ENCODE measurements at regions not wholly inside any gene's neighbourhood (a gene's known extent, or its start where the extent isn't known, plus 50 kb on each side); places are given as distances from the start of the nearest gene placed in this dataset.

DNA sequence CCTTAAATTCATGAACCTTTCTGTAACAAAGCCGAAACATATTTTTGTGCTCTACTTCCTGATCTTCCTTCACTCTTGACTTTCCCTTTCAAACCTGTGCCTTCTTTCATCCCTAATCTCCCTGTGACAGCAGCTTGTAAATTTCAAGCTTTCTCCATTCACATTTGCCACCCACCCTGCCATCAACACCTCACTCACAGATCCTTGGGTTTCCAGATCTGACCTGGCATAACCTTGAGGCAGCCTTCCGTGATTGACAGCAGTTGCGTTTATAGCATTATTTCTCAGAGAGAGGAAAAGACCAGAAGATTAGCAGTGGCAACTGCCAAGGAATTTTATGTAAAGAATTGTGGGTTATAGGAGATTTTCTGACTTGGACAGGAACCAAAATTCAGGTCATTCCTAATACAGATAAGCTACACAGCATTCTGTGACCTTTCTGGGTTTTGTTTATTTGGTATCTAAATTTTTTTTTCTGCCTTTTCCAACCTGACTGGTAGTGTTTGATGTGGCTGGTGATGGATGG, 260.0 kb downstream of the NR2F1-AS1 start:
- DNase-seq: no peak

DNA sequence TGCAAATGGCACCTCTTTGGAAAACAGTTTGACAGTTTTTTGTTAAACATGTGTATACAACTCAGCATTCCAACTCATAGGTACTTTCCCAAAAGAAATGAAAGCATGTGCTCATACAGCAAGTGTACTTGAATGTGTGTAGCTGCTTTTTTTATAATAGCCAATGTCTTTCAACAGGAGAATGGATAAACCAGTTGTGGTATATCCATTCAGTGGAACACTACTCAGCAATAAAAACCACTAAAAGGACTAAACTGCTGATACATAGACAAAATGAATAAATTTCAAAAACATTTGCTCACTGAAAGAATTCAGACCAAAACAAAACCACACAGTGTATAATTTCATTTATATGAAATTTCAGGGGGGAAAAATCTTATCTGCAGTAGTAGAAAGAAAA, 267.3 kb downstream of the NR2F1-AS1 start:
- DNase-seq: no peak

DNA sequence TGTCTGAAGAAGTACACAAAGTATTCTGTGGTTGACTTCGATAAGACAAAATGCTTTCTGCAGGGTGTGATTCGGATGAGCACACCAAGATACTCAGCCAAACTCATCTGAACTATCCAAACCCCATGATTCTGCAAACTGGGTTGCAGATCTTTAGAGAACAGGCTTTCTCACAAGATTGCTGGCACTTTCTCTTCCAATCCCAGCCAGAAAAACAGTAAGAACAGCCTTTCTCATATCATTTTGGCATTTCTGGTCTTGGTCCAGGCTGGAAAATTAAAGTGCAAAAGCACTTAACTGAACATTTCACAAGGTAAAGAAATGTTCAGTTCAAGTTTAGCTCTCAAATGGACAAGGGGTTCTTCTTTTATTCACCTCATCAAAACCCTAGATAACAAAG, 269.1 kb downstream of the NR2F1-AS1 start:
- DNase-seq: no peak

DNA sequence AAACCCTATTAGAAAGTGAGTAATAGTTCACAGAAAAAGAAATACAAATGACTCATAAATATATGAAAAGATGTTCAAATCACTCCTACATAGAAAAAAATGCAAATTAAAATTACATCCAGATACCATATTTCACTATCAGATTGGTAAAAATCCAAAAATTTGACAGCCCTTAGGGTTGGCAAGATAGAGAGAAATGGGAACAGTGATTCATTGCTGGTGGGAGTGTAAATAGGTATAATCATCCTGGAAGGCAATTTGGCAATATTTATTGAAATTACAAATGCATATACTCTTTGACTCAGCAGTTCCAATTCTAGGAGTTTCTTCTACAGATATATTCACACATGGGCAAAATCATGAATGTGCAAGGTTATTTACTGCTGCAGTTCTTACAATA, 273.5 kb downstream of the NR2F1-AS1 start:
- DNase-seq: no peak

DNA sequence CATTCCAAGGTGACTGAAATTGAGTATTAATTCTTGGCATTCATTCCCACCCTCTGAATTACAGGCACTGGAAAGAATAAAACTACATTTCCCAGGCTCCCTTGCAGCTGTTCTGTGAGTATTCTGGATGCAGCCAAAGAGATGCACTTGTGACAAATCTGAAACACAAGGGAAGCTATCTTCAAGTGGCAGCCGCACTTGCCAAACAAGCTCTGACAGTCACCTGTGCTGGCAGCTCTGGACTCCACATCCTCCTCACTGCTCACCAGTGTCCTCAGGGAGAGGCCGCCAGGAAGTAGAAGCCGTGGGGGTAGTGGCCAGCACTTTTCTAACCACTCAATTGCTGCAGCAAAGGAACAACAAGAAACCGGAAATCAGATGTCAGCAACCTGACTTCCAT, 275.0 kb downstream of the NR2F1-AS1 start:
- peak in 1 of 51 donors; percentile 8 for DNase-seq

DNA sequence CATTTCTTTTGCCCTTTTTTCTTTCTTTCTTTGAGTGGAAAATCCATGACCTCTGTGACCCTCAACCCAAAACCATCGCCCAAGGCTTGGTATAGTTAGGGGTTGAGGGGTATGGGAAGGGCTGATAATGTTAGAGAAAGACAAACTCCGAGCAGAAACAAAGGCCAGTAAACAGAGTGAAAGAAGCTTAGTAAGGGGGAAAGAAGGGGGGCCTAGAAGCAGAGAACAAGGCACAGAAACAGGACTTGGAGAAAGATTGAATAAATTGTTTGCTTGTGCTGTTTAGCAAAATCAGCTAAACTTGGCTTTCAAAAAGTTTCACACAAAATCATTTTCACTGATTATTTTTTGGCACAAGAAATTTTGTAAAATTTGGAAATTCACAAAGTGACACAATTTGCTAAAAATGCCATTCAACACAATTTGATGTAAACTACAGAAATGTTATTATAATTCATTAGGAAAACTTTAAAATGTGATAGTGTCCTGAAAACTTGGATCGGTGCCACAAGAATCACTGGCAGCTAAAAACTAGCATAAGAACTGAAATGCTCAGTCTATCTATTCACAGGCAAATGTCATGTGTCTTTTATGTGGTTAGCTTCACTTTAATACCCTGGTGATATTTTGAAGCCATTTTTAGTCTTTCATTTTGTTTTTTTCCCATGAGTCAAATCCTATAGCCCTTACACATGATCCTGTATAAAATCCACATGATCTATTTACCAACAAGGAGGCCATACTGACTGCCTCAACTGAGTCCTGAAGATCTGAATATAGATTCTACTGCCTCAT, 276.4 kb downstream of the NR2F1-AS1 start:
- DNase-seq: peak in 1 of 51 donors; percentile 13

DNA sequence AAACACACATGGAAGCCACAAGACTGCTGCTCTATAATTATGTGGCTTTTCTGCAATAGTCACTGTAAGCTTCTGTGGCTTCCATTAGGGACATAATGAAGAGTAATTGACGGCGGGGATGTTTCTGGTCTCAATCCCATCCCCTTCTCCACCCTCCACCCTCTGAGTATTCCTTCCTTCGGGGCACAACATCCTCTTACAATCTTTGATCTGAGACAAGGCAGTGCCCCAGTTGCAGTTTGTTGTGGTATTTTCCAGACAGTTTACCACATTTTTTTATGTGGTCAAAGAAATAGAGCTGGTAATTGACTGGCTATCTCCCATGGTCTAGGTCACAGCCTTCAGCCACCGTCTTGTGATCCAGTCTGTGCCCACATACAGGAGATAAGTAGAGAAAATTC, 277.7 kb downstream of the NR2F1-AS1 start:
- no peak for DNase-seq

DNA sequence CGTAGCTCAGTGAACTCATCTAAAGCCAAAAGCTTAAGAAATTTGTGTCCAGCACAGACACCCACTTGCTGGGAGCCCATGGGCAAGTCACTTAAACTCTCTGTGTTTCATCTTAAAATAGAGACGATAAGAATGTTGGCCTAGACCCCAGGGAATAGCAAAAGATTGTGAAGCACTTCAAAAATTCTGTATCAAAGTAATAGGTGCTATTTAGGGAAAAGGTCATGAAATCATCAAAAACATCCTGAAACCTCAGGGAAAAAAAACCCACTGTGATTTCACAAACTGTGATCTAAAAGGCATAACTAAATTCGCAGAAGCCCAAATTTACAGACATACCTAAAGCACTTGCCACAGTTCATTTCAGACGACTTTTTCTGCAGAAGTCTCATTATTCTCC, 278.3 kb downstream of the NR2F1-AS1 start:
- DNase-seq: no peak

DNA sequence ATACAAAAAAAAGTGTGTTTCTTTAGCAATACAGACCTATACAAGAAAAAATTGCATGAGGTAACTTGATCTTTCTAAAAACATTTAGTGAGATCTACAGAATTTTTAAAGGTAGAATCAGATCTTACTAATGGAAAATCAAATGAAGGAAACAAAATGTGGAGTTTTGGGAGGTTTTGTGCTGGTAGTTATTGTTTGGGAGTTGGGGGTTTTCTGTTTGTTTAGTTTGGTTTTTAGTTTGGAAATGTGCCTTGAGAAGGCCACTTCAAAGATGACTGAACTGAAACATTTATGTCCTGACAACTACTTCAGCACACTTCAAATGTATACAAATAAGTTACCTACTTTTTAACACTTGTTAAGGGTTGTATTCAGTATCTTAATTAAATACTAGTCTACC, 280.1 kb downstream of the NR2F1-AS1 start:
- no peak for DNase-seq

DNA sequence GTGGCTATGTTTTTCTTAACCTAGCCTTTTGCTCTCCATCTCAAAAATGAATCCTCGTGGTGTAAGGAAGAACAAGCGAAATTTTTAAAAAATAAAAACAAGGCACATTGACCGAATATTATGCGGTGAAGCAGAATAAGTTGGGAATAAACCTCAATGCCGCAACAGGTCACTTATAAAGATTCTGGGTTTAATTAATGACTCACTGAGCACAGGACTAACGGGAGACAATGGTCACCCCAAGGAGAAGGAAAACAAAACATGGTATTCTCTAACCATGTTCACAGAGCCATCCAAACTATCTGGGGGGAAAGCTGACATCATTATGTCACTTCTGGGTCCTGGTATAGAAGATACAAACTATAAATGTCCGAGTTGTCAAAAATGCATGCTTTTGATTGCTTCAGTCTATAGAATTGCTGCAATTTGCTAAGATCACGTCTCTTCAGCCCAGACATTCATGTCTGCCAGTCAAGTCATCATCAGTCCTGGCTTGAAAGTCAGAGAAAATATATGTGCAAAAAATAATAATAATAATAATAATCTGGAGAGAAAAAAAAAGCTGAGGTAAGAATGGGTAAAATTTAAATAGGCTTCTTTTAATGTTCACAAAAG, 280.6 kb downstream of the NR2F1-AS1 start:
- DNase-seq: peak in 1 of 51 donors; percentile 19

DNA sequence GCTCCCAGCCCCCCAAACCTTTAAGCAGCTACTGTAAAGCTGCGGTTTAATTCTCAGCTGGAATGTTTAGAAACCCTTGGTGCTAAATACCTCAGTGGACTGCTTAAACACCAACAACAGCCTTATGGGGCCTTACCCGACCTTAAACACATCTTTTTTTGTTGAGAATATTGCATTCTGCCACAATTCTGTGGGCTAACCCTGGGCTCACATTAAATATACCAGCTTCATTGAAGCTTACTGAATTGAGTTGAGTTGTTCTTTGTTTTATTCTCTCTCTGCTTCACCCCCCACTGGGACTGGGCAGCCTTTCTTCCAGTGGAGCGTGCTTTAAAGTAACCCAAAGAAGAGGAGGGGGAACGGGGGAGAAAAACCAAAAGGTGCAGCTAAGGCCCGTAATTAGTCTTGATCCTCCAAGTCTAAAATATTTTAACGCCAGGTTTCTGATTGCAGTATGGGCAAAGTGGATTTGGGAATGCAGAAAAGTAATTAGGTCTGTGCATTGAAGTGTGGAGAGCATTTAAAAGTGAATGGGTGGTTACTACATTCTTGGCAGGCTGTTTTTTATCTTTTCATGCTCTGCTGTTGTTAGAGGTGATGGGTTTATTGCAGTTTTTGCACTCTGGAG, 281.2 kb downstream of the NR2F1-AS1 start:
- DNase-seq: peak in 9 of 51 donors; percentile 1 to 27 (median 5)

DNA sequence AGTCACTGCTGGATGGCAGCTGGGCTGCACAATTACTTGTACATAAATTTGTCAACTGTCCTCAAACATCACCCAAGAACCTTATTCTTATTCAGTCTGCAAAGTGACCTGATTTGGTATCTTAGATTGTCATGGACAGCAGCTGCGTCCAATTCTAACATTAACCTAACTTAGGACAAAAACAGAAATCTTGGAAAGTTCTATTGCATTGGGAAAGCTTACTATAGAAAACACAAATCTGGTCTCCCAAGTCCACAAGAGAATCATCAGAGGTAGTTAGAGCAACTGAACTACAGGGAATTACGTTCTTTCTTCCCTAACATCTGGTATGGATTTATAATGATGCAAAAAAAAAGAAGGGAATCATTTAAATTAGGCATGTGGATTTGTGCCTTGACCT, 283.9 kb downstream of the NR2F1-AS1 start:
- DNase-seq: no peak

DNA sequence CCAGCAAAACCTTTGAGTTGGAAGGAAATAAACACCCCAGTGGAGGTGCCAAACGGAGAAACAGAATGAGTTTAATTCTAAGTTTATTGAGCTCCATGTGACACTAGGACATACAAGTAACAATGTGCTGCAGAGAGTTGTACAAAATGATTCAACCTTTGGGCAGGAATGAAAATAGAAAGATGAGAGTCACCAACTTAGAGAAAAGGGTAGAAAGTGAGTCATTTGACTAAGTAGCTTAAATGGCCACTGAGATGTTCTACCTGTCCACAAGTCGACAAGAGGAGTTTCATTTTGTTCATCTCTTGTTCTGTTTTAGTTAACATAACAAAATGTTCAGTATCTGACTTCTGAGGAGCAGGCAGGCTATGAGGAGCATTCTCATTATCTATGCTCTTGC, 284.7 kb downstream of the NR2F1-AS1 start:
- DNase-seq: peak in 1 of 51 donors; percentile 3

DNA sequence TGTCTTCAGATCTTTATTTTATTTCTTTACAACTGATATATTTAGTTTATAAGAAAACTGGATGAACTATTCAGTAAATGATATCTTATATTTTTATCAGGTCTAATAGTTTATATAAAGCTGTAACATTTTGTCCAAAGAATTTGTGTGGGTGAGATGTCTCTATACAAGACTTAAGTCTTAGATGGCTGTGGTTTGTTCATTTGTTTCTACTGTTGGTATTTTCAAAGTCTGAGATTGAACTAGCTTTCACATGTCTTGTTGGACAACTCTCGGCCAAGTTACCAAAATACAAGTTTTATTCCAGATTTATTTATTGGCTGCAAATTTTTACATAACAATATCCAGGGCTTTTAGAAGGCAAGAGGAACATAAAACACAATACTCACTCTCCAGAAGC, 286.0 kb downstream of the NR2F1-AS1 start:
- no peak for DNase-seq

DNA sequence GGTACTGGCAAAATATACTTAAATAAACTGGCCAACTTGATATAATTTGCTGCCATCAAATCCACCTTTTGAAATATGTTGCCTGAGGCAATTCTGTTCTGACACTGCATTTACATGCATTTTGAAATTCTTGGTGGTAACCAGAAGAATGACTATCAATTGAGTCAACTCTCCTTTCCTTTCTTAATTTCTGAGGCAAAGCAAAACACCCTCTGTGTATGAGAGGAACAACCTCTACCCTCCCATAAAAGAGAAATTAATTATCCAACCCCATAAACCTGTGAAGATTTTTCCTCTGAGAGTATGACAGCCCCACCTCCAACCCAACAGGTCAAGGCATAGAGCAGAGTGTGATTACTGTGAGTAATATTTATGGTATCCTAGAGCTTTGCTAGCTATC, 286.8 kb downstream of the NR2F1-AS1 start:
- no peak for DNase-seq

DNA sequence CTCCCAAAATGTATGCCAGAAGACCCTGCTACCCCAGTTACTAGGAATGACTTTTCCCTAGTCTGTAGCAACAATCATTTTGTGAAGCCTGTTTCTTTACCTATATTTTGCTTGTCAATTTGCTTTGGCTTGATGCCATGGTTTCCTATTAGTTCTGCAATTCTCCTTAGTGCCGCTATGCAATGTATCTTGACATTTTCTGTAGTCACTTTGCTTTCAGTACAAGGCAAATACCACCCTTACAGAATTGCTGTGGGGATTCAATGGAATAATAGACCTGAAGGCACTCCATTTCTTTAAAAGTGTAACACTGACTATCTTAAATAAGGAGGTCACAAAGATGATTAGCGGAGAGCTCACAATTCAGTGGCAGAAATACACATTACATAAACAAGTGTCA, 291.1 kb downstream of the NR2F1-AS1 start:
- DNase-seq: no peak

DNA sequence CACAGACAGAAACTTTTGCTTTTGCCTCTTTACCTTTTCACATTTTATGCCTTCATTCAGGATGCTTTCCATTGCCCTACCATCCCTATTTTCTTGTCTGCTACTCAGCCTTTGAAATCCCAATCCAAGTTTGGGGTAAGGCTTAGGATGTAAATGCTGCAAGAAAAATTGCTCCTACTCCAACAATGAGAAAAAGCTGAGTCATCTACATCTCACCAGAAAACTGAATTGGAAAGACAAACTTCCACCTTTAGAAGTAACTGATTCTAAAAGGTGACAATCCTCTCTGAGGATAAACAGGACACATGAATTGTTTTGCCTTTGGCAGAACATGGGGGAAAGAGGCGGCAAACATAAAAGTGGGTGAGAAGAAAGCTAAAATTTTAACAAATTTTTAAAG, 295.6 kb downstream of the NR2F1-AS1 start:
- no peak for DNase-seq

DNA sequence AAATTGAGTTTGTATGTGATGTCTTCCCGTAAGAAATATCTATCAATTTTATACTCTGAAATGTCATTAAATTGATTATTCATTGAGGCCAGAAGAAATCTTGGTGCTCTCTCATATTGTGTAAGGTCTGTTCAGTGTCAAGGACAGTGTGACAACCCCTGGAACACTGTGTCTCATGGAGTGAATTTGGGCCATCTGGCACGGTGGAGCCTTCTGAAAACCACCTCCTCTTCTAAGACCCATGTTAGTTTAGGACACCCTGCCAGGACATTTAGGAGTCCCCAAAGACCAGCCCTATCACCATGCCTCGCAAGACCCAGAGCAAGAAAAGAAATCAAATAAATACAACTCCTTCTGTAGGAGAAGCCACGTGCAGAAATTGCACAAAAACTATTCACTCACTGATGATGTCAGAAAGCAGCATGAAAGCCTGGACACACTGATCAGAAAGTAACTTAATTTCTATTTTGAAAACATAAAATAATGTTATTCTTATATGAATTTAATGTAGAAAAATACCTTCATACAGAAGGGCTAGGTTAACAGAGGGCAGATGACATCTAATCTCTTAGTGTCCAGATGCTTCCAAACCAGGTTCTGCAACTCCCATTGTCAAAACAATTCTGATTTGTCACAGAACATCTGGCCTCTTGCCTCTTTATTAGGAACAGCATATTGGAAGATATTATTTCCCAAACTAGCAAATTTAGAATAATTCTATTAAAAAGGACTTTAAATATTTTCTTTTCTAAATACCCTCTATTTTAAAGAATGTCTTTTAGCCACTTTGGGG, 298.8 kb downstream of the NR2F1-AS1 start:
- no peak for DNase-seq

DNA sequence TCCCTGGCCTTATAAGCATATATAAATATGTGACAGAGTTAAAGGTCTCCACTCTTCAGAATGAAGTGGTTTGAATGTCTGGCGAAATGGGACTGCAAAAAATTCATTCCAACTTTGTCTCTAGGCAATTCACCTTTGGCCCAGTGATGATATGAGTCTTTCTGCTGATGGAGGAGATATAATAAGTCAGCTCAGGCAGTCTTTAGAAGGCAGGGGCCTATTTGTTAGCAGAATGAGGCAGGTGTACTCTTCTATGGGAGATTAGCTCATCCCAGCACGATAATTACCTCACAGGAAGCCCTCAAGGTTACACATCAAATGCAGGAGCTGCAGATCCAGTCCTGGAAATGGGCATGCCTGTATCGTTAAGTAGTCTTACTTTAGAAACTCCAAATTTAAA, 300.5 kb downstream of the NR2F1-AS1 start:
- no peak for DNase-seq

DNA sequence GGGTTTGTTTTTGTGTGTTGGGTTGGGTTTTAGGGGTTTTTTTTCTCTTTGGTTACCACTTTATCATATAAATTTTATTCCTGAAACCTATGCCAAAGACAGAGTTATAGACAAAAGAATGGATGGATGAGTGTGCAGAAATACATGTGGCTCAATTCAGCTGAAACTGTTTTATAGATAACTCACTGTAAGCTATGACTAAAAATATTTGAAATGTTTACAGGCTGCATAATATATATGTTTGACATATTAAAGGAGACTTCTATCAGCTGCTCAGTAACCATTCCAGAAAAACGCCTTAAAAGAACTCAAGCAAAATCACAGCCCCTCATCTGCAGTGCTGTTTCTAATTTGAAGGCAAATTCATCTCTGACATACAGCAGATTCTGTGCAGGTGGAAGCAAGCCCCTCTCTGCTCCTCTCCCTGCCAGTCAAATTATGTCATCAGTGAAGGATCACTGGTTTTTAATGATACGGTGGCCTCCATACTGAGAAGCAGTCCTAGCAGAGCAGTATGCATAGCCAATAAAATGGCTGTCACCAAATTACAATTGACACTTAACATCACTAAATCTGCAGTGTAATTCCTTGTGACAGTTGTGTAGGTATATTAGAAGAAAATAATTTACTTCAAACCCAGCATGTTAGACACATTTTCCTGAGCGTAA, 301.6 kb downstream of the NR2F1-AS1 start:
- no peak for DNase-seq

DNA sequence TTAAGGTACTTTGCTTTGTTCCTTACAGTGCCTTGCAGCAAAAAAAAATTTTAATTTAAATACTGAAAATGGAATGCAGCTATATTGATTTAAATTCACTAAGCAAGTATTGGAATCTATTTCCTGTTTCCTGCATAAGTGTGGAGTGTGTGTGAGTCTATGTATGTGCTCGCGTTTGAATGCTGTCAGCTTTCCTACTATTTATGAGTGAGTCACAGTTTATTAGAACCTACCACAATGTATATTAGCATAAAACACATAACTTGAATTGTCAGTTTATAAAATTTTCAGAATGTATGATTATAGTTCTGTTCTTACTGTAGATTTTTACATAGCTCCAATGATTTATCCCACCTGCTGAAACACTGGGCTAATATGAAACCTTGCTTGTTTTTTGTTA, 302.1 kb downstream of the NR2F1-AS1 start:
- no peak for DNase-seq
